WERI-Rb-1 (cell line): ENCODE measurements at regions not wholly inside any gene's neighbourhood (a gene's known extent, or its start where the extent isn't known, plus 50 kb on each side); places are given as distances from the start of the nearest gene placed in this dataset.

Source experiments
- DNase-seq: peaks from one replicate; pipeline ENCODE4 v3.0.0-alpha.2; 2020
- H3K27ac ChIP-seq: fragments of 250-450 bp; sonication (Bioruptor Pico); 2 replicates; pipeline ENCODE4 v1.5.1; 2020; ENCODE audit warnings: mild to moderate bottlenecking, moderate library complexity
- H3K27me3 ChIP-seq: fragments of 250-450 bp; sonication (Bioruptor Pico); 2 replicates; pipeline ENCODE4 v1.5.1; 2021; ENCODE audit warnings: mild to moderate bottlenecking, low read depth, moderate library complexity; ENCODE audit not compliant: insufficient read depth, severe bottlenecking
- H3K36me3 ChIP-seq: fragments of 250-450 bp; sonication (Bioruptor Pico); 2 replicates; pipeline ENCODE4 v1.5.1; 2020; ENCODE audit warnings: mild to moderate bottlenecking, moderate library complexity
- H3K4me3 ChIP-seq: 2 replicates; pipeline ENCODE4 v1.5.1; 2011; ENCODE audit warnings: low read depth, mild to moderate bottlenecking, control low read depth, low read length
- H3K9me3 ChIP-seq: fragments of 250-450 bp; sonication (Bioruptor Pico); 2 replicates; pipeline ENCODE4 v1.5.1; 2021; ENCODE audit warnings: mild to moderate bottlenecking, moderate library complexity; ENCODE audit not compliant: severe bottlenecking
- TF ChIP-seq, protein P1 (sequence below): IDR thresholded peaks from 2 replicates; pipeline ENCODE4 v1.5.1; 2011; ENCODE audit warnings: low read depth, mild to moderate bottlenecking, control low read depth, inconsistent platforms, low read length

- no peak for DNase-seq
Observed at GRCh38 chr11:133745791-133746190, 99.5 kb downstream of the SPATA19 start.

GRCh38 chr11:133742353-133742752 lies 103.0 kb downstream of the SPATA19 start:
- peak; percentile 57 for DNase-seq
- Histone ChIP-seq H3K27me3 (no peaks in the 10 kb centered on the region), H3K36me3 (no peaks in the 10 kb centered on the region), H3K27ac (peak overlapping the region; percentile 61), H3K4me3 (peak overlapping the region; percentile 16), H3K9me3 (no peaks in the 10 kb centered on the region)
- TF ChIP-seq, protein P1, sequence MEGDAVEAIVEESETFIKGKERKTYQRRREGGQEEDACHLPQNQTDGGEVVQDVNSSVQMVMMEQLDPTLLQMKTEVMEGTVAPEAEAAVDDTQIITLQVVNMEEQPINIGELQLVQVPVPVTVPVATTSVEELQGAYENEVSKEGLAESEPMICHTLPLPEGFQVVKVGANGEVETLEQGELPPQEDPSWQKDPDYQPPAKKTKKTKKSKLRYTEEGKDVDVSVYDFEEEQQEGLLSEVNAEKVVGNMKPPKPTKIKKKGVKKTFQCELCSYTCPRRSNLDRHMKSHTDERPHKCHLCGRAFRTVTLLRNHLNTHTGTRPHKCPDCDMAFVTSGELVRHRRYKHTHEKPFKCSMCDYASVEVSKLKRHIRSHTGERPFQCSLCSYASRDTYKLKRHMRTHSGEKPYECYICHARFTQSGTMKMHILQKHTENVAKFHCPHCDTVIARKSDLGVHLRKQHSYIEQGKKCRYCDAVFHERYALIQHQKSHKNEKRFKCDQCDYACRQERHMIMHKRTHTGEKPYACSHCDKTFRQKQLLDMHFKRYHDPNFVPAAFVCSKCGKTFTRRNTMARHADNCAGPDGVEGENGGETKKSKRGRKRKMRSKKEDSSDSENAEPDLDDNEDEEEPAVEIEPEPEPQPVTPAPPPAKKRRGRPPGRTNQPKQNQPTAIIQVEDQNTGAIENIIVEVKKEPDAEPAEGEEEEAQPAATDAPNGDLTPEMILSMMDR, result no peak

More at GRCh38 chr11:133745791-133746190, 99.5 kb downstream of the SPATA19 start:
- no peaks in the 10 kb centered on the region for H3K9me3 ChIP-seq
- TF ChIP-seq, protein P1, result no peak
- no peak overlapping the region for H3K27ac ChIP-seq
- H3K36me3 ChIP-seq, result no peaks in the 10 kb centered on the region
- no peak overlapping the region for H3K4me3 ChIP-seq
- no peaks in the 10 kb centered on the region for H3K27me3 ChIP-seq

DNA sequence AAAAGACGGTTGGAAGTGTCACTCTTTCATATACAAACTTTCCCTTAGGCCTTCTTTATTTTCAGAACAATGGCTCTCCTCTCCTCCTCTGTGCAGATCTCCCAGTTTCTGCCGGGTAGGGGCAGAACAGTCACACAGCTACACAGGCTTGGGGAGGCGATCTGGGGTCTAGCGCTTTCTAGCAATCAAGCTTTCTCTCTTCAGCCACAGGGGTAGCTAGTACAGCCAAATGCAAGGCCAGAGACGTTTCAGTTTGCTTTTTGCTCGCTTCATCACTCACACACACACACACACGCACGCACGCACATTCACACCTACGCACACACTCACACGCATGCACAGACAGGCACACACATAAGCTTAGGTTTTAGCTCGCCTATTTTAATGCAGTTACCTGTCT lies 104.3 kb downstream of the SPATA19 start:
- no peak for DNase-seq
- TF ChIP-seq, protein P1, result no peak
- no peak overlapping the region for H3K4me3 ChIP-seq
- no peaks in the 10 kb centered on the region for H3K27me3 ChIP-seq
- H3K9me3 ChIP-seq, result no peaks in the 10 kb centered on the region
- no peaks in the 10 kb centered on the region for H3K36me3 ChIP-seq
- no peak overlapping the region; the same call in 1 of the 2 replicates for H3K27ac ChIP-seq

GRCh38 chr11:133739481-133739880 lies 105.8 kb downstream of the SPATA19 start:
- Histone ChIP-seq H3K27ac (no peak overlapping the region), H3K36me3 (no peaks in the 10 kb centered on the region), H3K9me3 (peaks cover 2% of the 10 kb centered on the region), H3K27me3 (no peaks in the 10 kb centered on the region), H3K4me3 (no peak overlapping the region)
- no peak for DNase-seq
- TF ChIP-seq, protein P1, result no peak

DNA sequence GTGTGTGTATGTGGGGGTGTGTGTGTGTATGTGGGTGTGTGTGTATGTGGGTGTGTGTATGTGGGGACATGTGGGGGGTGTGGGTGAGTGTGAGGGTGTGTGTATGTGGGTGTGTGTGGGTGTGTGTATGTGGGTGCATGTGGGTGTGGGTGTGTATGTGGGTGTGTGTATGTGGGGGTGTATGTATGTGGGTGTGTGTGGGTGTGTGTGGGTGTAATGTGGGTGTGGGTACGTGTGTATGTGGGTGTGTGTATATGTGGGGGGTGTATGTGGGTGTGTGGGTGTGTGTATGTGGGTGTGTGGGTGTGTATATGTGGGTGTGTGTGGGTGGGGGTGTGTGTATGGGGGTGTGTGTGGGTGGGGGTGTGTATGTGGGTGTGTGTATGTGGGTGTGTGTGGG lies 106.7 kb downstream of the SPATA19 start:
- DNase-seq, result no peak
- no peaks in the 10 kb centered on the region for H3K36me3 ChIP-seq
- TF ChIP-seq, protein P1, result no peak
- H3K27ac ChIP-seq, result no peak overlapping the region
- H3K9me3 ChIP-seq, result peaks cover 2% of the 10 kb centered on the region
- H3K4me3 ChIP-seq, result no peak overlapping the region
- no peaks in the 10 kb centered on the region for H3K27me3 ChIP-seq

- Histone ChIP-seq H3K9me3 (peaks cover 2% of the 10 kb centered on the region), H3K36me3 (no peaks in the 10 kb centered on the region), H3K4me3 (no peak overlapping the region), H3K27me3 (no peaks in the 10 kb centered on the region), H3K27ac (no peak overlapping the region)
- TF ChIP-seq, protein P1, result no peak
- DNase-seq, result no peak
Observed at GRCh38 chr11:133733631-133734030, 111.7 kb downstream of the SPATA19 start.
